Naive thymus-derived CD4-positive, alpha-beta T cell (primary cell): ENCODE measurements at regions not wholly inside any gene's neighbourhood (a gene's known extent, or its start where the extent isn't known, plus 50 kb on each side); places are given as distances from the start of the nearest gene placed in this dataset.

ENCODE experiments used
- ATAC-seq: fragments of 150-1000 bp; cut with Tn5 transposase; 2 replicates; pipeline ENCODE4 v1.10.0; 2021; ENCODE audit warnings: mild to moderate bottlenecking, moderate library complexity
- CTCF ChIA-PET: fragments of 350-600 bp; sonication (Branson Sonifier 250); formaldehyde crosslinking; loops from one replicate; lab custom pipeline; 2021; ENCODE audit warnings: antibody characterized with exemption; lab: Charles Lee
- POLR2A ChIA-PET: fragments of 350-600 bp; sonication (Branson Sonifier 250); formaldehyde crosslinking; loops from one replicate; lab custom pipeline; 2021; ENCODE audit warnings: antibody characterized with exemption, inconsistent platforms; lab: Charles Lee
- DNase-seq, 9 donors: peaks; one replicate each; pipeline versions ENCODE4 v3.0.0 to v3.0.0-alpha.2; 2020 to 2022; ENCODE audit warnings: mixed read lengths in 1 of 9
- H3K27ac ChIP-seq: one replicate; pipeline ENCODE4 v1.7.0; 2013; ENCODE audit warnings: mild to moderate bottlenecking, low read depth, low read length, moderate library complexity
- H3K27me3 ChIP-seq, 2 donors: one replicate each; pipeline ENCODE4 v1.7.0; 2013; ENCODE audit warnings: low read length in 2 of 2, mild to moderate bottlenecking in 2 of 2, moderate library complexity in 2 of 2; ENCODE audit not compliant: control insufficient read depth in 2 of 2, insufficient read depth in 2 of 2
- H3K36me3 ChIP-seq, 3 experiments: 1 replicate in 2 of 3; 2 replicates in 1 of 3; pipeline ENCODE4 v1.7.0; 2013; ENCODE audit warnings: low read length in 3 of 3, mild to moderate bottlenecking in 3 of 3, moderate library complexity in 1 of 3; ENCODE audit not compliant: insufficient read depth in 3 of 3, control insufficient read depth in 2 of 3
- H3K4me1 ChIP-seq, 2 donors: one replicate each; pipeline ENCODE4 v1.7.0; 2013; ENCODE audit warnings: low read length in 2 of 2, mild to moderate bottlenecking in 2 of 2, moderate library complexity in 1 of 2; ENCODE audit not compliant: control insufficient read depth in 2 of 2, insufficient read depth in 2 of 2
- H3K4me3 ChIP-seq: 2 replicates; pipeline ENCODE4 v1.7.0; 2013; ENCODE audit warnings: mild to moderate bottlenecking, low read length
- H3K9me3 ChIP-seq, 3 experiments: 1 replicate in 2 of 3; 2 replicates in 1 of 3; pipeline ENCODE4 v1.7.0; 2013; ENCODE audit warnings: low read length in 3 of 3; ENCODE audit not compliant: control insufficient read depth in 2 of 3
- H3K27ac Mint-ChIP-seq, 9 donors: one replicate each; pipeline ENCODE4 v1.8.0; 2020 to 2022; ENCODE audit warnings: mixed read lengths in 9 of 9, mild to moderate bottlenecking in 8 of 9, moderate library complexity in 5 of 9, inconsistent platforms in 2 of 9
- H3K27me3 Mint-ChIP-seq, 5 donors: one replicate each; pipeline ENCODE4 v1.8.0; 2021 to 2022; ENCODE audit warnings: mixed read lengths in 5 of 5, mild to moderate bottlenecking in 1 of 5
- H3K36me3 Mint-ChIP-seq, 5 donors: one replicate each; pipeline ENCODE4 v1.8.0; 2020 to 2022; ENCODE audit warnings: mixed read lengths in 5 of 5, mild to moderate bottlenecking in 3 of 5, inconsistent platforms in 1 of 5
- H3K4me1 Mint-ChIP-seq, 7 donors: one replicate each; pipeline ENCODE4 v1.8.0; 2020 to 2022; ENCODE audit warnings: mixed read lengths in 7 of 7, mild to moderate bottlenecking in 3 of 7, inconsistent platforms in 1 of 7
- H3K4me3 Mint-ChIP-seq, 10 donors: one replicate each; pipeline ENCODE4 v1.8.0; 2020 to 2022; ENCODE audit warnings: mild to moderate bottlenecking in 10 of 10, mixed read lengths in 10 of 10, moderate library complexity in 6 of 10, inconsistent platforms in 2 of 10
- H3K9me3 Mint-ChIP-seq, 11 donors: one replicate each; pipeline ENCODE4 v1.8.0; 2020 to 2022; ENCODE audit warnings: mixed read lengths in 11 of 11, mild to moderate bottlenecking in 4 of 11, inconsistent platforms in 1 of 11, moderate library complexity in 1 of 11
- intact Hi-C, 2 donors: fragments of 100-400 bp; cut with micrococcal nuclease; formaldehyde crosslinking; loops; one replicate each; pipeline ENCODE4 v1.15.1; 2023

GRCh38 chr20:52364405-52364804 lies 172.8 kb upstream of the ZFP64 start:
- Mint-ChIP-seq H3K4me3 (no peak overlapping the region), H3K27me3 (peaks cover 0 to 20% (median 3%) of the 10 kb centered on the region in 5 donors), H3K4me1 (peaks cover 0 to 17% (median 13%) of the 10 kb centered on the region in 7 donors), H3K9me3 (peaks cover 0 to 5% (median 0%) of the 10 kb centered on the region in 11 donors), H3K36me3 (peaks cover 0 to 9% (median 5%) of the 10 kb centered on the region in 5 donors), H3K27ac (no peak overlapping the region)
- intact Hi-C loops: no loop called here
- Histone ChIP-seq H3K4me1 (no peaks in the 10 kb centered on the region), H3K27me3 (no peaks in the 10 kb centered on the region), H3K9me3 (no peaks in the 10 kb centered on the region), H3K36me3 (no peaks in the 10 kb centered on the region), H3K27ac (no peak overlapping the region), H3K4me3 (no peak overlapping the region)
- ATAC-seq: no peak
- ChIA-PET CTCF (interaction anchor here (0.5 to 0.6 kb wide), 2 partner anchors 29 to 638 kb away, joined by 3 read pairs; no protein-coding TSS in a partner anchor), POLR2A (interaction anchor here (0.7 to 1.5 kb wide), 2 partner anchors 18 to 360 kb away, joined by 3 to 4 read pairs; no protein-coding TSS in a partner anchor)
- no peak for DNase-seq

- no peaks in the 10 kb centered on the region for H3K9me3 ChIP-seq
Measured at GRCh38 chr20:52361650-52362049, 170.1 kb upstream of the ZFP64 start.

DNA sequence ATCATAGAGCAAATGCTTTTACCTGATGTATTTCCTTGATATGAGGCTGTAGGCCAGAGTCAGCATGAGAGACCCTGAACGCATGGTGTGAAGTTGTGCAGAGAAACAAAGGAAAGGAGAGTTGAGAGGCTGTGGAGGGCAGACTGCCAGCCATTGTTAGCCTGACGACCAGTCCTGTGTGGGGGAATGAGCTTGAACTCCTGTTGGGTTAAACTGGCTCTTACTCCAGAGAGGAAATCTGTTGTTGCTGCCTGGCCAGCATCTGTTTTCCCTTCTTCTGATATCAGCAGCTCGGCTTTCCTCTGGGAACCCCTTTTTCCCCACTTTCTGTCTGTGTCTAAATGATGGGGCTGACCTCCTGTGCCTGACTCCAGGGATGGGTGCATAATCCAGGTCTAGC lies 158.2 kb upstream of the ZFP64 start:
- Histone ChIP-seq H3K9me3 (no peaks in the 10 kb centered on the region), H3K36me3 (no peaks in the 10 kb centered on the region), H3K4me1 (no peaks in the 10 kb centered on the region), H3K27me3 (no peaks in the 10 kb centered on the region), H3K4me3 (no peak overlapping the region), H3K27ac (no peak overlapping the region)
- DNase-seq: no peak
- H3K27me3 Mint-ChIP-seq: peaks cover 0 to 5% (median 0%) of the 10 kb centered on the region in 5 donors
- H3K9me3 Mint-ChIP-seq: peaks cover 0 to 33% (median 5%) of the 10 kb centered on the region in 11 donors
- H3K4me1 Mint-ChIP-seq: peaks cover 0 to 15% (median 9%) of the 10 kb centered on the region in 7 donors
- no peak overlapping the region for H3K4me3 Mint-ChIP-seq
- ChIA-PET POLR2A (no interaction called here), CTCF (interaction anchor here (0.6 kb wide), 1 partner anchor 38 kb away, joined by 4 read pairs; no protein-coding TSS in a partner anchor)
- no peak for ATAC-seq
- intact Hi-C loops: loop anchor here in 1 of 2 donors (2.0 kb wide), 1 partner anchor 61 kb away; no protein-coding TSS in a partner anchor
- no peaks in the 10 kb centered on the region for H3K36me3 Mint-ChIP-seq
- H3K27ac Mint-ChIP-seq: peak overlapping the region in 1 of 9 donors; percentile 34

More at GRCh38 chr20:52361650-52362049, 170.1 kb upstream of the ZFP64 start:
- H3K27me3 ChIP-seq: no peaks in the 10 kb centered on the region
- intact Hi-C loops: no loop called here
- no peak overlapping the region for H3K27ac ChIP-seq
- no peaks in the 10 kb centered on the region for H3K4me1 ChIP-seq
- ChIA-PET POLR2A (no interaction called here), CTCF (interaction anchor here (0.6 to 0.7 kb wide), 2 partner anchors 436 to 700 kb away, joined by 3 read pairs; no protein-coding TSS in a partner anchor)
- Mint-ChIP-seq H3K4me1 (peaks cover 0 to 15% (median 12%) of the 10 kb centered on the region in 7 donors), H3K27ac (no peak overlapping the region), H3K36me3 (peaks cover 0 to 7% (median 4%) of the 10 kb centered on the region in 5 donors), H3K9me3 (peaks cover 0 to 5% (median 2%) of the 10 kb centered on the region in 11 donors), H3K4me3 (no peak overlapping the region), H3K27me3 (peaks cover 0 to 17% (median 0%) of the 10 kb centered on the region in 5 donors)
- no peak overlapping the region for H3K4me3 ChIP-seq
- ATAC-seq: no peak
- DNase-seq: no peak
- no peaks in the 10 kb centered on the region for H3K36me3 ChIP-seq

GRCh38 chr20:52348434-52348833 lies 156.9 kb upstream of the ZFP64 start:
- H3K36me3 ChIP-seq: no peaks in the 10 kb centered on the region
- no peaks in the 10 kb centered on the region for H3K4me1 ChIP-seq
- H3K4me1 Mint-ChIP-seq: peaks cover 0 to 15% (median 9%) of the 10 kb centered on the region in 7 donors
- ATAC-seq (no peak), DNase-seq (no peak)
- peak overlapping the region in 4 of 9 donors; percentile 2 to 41 (median 19) for H3K27ac Mint-ChIP-seq
- no peak overlapping the region for H3K4me3 Mint-ChIP-seq
- CTCF ChIA-PET: interaction anchor here (0.6 kb wide), 1 partner anchor 1714 kb away, joined by 3 read pairs; no protein-coding TSS in a partner anchor
- intact Hi-C loops: loop anchor here in 1 of 2 donors (2.0 kb wide), 1 partner anchor 62 kb away; no protein-coding TSS in a partner anchor
- no peaks in the 10 kb centered on the region for H3K9me3 ChIP-seq
- POLR2A ChIA-PET: no interaction called here
- no peak overlapping the region for H3K27ac ChIP-seq
- H3K27me3 Mint-ChIP-seq: peaks cover 0 to 9% (median 0%) of the 10 kb centered on the region in 5 donors
- no peaks in the 10 kb centered on the region for H3K27me3 ChIP-seq
- peaks cover 0 to 23% (median 5%) of the 10 kb centered on the region in 11 donors for H3K9me3 Mint-ChIP-seq
- H3K4me3 ChIP-seq: no peak overlapping the region
- H3K36me3 Mint-ChIP-seq: peaks cover 0 to 5% (median 0%) of the 10 kb centered on the region in 5 donors

DNA sequence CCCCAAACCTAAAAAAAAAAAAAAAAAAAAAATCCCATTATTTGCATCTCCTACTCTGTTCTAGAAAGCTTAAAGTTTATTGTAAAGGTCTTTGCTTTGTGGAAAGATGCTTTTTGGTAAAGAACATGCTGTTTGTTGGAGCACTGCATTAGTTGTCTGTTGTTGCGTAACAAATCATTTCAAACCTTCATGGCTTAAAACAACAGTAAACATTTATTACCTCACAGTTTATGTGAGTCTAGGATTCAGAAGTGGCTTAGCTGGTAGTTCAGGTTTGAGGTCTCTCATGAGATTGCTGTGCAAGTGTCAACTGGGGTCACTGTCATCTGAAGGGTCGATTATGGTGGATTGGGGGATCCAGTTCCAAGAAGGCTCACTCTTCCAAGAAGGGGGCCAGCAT lies 155.2 kb upstream of the ZFP64 start:
- Mint-ChIP-seq H3K4me1 (peaks cover 0 to 22% (median 15%) of the 10 kb centered on the region in 7 donors), H3K27ac (no peak overlapping the region), H3K9me3 (peaks cover 0 to 10% (median 3%) of the 10 kb centered on the region in 11 donors), H3K27me3 (peaks cover 0 to 9% (median 0%) of the 10 kb centered on the region in 5 donors), H3K4me3 (no peak overlapping the region), H3K36me3 (peaks cover 0 to 5% (median 0%) of the 10 kb centered on the region in 5 donors)
- no peak for ATAC-seq
- POLR2A ChIA-PET: interaction anchor here (1.1 kb wide), 1 partner anchor 870 kb away, joined by 3 read pairs; no protein-coding TSS in a partner anchor
- DNase-seq: no peak
- Histone ChIP-seq H3K4me1 (no peaks in the 10 kb centered on the region), H3K4me3 (no peak overlapping the region), H3K36me3 (no peaks in the 10 kb centered on the region), H3K9me3 (no peaks in the 10 kb centered on the region), H3K27me3 (no peaks in the 10 kb centered on the region), H3K27ac (no peak overlapping the region)
- CTCF ChIA-PET: interaction anchor here (0.9 to 1.3 kb wide), 4 partner anchors 9 to 1201 kb away, joined by 3 to 4 read pairs (median 3); no protein-coding TSS in a partner anchor
- intact Hi-C loops: loop anchor here in 1 of 2 donors (1.0 kb wide), 2 partner anchors 684 to 871 kb away; no protein-coding TSS in a partner anchor

DNA sequence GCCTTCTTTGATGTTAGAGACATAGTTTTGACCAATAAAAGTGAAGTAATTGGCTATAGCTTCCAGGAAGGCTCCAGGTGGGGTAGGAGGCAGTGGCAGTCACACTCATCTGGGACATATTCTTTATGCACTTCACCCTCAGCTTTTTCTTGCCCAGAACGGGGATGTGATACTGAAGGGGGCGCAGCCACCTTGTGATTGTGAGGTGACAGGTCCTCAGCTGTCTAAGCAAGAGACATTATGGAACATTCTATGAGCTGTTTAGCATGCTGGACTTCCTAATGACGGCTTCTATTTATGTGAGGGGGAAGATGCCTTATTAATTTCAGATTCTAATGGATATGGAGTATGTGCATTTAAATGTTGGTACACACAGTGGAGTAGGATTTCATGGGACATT lies 151.3 kb upstream of the ZFP64 start:
- H3K27me3 ChIP-seq: no peaks in the 10 kb centered on the region
- Mint-ChIP-seq H3K27ac (no peak overlapping the region), H3K27me3 (peaks cover 0 to 9% (median 0%) of the 10 kb centered on the region in 5 donors), H3K4me1 (peaks cover 0 to 17% (median 5%) of the 10 kb centered on the region in 7 donors), H3K4me3 (no peak overlapping the region), H3K9me3 (peaks cover 0 to 1% (median 0%) of the 10 kb centered on the region in 11 donors), H3K36me3 (peaks cover 0 to 5% (median 0%) of the 10 kb centered on the region in 5 donors)
- H3K9me3 ChIP-seq: no peaks in the 10 kb centered on the region
- ChIA-PET CTCF (interaction anchor here (0.6 to 1.2 kb wide), 2 partner anchors 68 to 689 kb away, joined by 3 to 4 read pairs; no protein-coding TSS in a partner anchor), POLR2A (no interaction called here)
- no peak for ATAC-seq
- intact Hi-C loops: no loop called here
- H3K36me3 ChIP-seq: no peaks in the 10 kb centered on the region
- no peak overlapping the region for H3K27ac ChIP-seq
- H3K4me3 ChIP-seq: no peak overlapping the region
- DNase-seq: no peak
- H3K4me1 ChIP-seq: no peaks in the 10 kb centered on the region
